Liver (tissue), 3 donors: ENCODE measurements at regions not wholly inside any gene's neighbourhood (a gene's known extent, or its start where the extent isn't known, plus 50 kb on each side); places are given as distances from the start of the nearest gene placed in this dataset.

Experiments used
- EGR1 ChIP-seq, 2 donors: IDR thresholded peaks; 2 replicates each; pipeline ENCODE4 v1.6.1; 2016 to 2018; ENCODE audit warnings: antibody characterized with exemption in 2 of 2, low read depth in 2 of 2
- FOXA1 ChIP-seq: IDR thresholded peaks from 2 replicates; pipeline ENCODE4 v1.6.1; 2016; ENCODE audit warnings: antibody characterized with exemption
- GABPA ChIP-seq, 2 donors: IDR thresholded peaks in 1 of 2; conservative IDR thresholded peaks in 1 of 2; 2 replicates each; pipeline ENCODE4 v1.6.1; 2016; ENCODE audit warnings: antibody characterized with exemption in 2 of 2, mild to moderate bottlenecking in 1 of 2, moderate library complexity in 1 of 2
- HNF4G ChIP-seq: IDR thresholded peaks from 2 replicates; pipeline ENCODE4 v1.6.1; 2016; ENCODE audit warnings: antibody characterized with exemption
- NR2F2 ChIP-seq: IDR thresholded peaks from 2 replicates; pipeline ENCODE4 v1.6.1; 2016; ENCODE audit warnings: antibody characterized with exemption
- RAD21 ChIP-seq, 2 donors: IDR thresholded peaks; 2 replicates each; pipeline ENCODE4 v1.6.1; 2016; ENCODE audit warnings: antibody characterized with exemption in 2 of 2, mild to moderate bottlenecking in 2 of 2
- RXRA ChIP-seq, 2 donors: IDR thresholded peaks; 2 replicates each; pipeline ENCODE4 v1.6.1; 2017 to 2018; ENCODE audit warnings: antibody characterized with exemption in 2 of 2, mild to moderate bottlenecking in 1 of 2
- TAF1 ChIP-seq: conservative IDR thresholded peaks from 2 replicates; pipeline ENCODE4 v1.6.1; 2016; ENCODE audit warnings: antibody characterized with exemption, mild to moderate bottlenecking
- YY1 ChIP-seq: IDR thresholded peaks from 2 replicates; pipeline ENCODE4 v1.6.1; 2016; ENCODE audit warnings: antibody characterized with exemption, mild to moderate bottlenecking
- TF ChIP-seq, protein P1 (sequence below): fragments of 150-350 bp; IDR thresholded peaks from 2 replicates; pipeline ENCODE4 v1.5.1; 2017; ENCODE audit warnings: improper control_type of control experiment, low read depth, low read length; ENCODE audit not compliant: missing input control
- TF ChIP-seq, protein P2 (sequence below): IDR thresholded peaks from 2 replicates; pipeline ENCODE4 v1.6.1; 2016; ENCODE audit warnings: antibody characterized with exemption, mild to moderate bottlenecking
- TF ChIP-seq, protein P3 (sequence below): IDR thresholded peaks from 2 replicates; pipeline ENCODE4 v1.6.1; 2016; ENCODE audit warnings: antibody characterized with exemption
- donor health status: healthy.
- donor health status: healthy.

DNA sequence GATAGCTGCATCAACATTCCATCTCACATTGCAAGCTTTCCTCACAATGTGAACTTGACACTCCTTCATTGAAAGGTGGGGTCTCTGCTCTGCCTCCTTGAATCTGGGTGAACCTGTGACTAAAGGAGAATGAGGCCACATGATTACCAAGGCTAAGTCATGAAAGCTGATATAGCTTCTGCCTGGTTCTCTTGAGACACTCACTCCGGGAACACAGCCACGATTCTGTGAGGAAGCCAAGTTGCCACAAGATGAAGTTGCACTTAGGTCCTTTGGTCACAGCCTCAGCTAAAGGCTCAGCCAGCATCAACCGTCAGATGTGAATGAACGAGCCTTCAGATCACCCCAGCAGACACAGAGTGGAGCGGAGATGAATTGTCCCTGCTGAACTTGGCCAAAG, 94.7 kb upstream of the FAM136A start:
- no peak for TF ChIP-seq TAF1
- no peak for TF ChIP-seq YY1
- TF ChIP-seq, protein P1, sequence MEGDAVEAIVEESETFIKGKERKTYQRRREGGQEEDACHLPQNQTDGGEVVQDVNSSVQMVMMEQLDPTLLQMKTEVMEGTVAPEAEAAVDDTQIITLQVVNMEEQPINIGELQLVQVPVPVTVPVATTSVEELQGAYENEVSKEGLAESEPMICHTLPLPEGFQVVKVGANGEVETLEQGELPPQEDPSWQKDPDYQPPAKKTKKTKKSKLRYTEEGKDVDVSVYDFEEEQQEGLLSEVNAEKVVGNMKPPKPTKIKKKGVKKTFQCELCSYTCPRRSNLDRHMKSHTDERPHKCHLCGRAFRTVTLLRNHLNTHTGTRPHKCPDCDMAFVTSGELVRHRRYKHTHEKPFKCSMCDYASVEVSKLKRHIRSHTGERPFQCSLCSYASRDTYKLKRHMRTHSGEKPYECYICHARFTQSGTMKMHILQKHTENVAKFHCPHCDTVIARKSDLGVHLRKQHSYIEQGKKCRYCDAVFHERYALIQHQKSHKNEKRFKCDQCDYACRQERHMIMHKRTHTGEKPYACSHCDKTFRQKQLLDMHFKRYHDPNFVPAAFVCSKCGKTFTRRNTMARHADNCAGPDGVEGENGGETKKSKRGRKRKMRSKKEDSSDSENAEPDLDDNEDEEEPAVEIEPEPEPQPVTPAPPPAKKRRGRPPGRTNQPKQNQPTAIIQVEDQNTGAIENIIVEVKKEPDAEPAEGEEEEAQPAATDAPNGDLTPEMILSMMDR = no peak
- no peak for TF ChIP-seq RAD21 (IDR thresholded peaks at IDR 0.05)
- TF ChIP-seq, protein P2, sequence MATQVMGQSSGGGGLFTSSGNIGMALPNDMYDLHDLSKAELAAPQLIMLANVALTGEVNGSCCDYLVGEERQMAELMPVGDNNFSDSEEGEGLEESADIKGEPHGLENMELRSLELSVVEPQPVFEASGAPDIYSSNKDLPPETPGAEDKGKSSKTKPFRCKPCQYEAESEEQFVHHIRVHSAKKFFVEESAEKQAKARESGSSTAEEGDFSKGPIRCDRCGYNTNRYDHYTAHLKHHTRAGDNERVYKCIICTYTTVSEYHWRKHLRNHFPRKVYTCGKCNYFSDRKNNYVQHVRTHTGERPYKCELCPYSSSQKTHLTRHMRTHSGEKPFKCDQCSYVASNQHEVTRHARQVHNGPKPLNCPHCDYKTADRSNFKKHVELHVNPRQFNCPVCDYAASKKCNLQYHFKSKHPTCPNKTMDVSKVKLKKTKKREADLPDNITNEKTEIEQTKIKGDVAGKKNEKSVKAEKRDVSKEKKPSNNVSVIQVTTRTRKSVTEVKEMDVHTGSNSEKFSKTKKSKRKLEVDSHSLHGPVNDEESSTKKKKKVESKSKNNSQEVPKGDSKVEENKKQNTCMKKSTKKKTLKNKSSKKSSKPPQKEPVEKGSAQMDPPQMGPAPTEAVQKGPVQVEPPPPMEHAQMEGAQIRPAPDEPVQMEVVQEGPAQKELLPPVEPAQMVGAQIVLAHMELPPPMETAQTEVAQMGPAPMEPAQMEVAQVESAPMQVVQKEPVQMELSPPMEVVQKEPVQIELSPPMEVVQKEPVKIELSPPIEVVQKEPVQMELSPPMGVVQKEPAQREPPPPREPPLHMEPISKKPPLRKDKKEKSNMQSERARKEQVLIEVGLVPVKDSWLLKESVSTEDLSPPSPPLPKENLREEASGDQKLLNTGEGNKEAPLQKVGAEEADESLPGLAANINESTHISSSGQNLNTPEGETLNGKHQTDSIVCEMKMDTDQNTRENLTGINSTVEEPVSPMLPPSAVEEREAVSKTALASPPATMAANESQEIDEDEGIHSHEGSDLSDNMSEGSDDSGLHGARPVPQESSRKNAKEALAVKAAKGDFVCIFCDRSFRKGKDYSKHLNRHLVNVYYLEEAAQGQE = no peak
- TF ChIP-seq GABPA (IDR thresholded peaks at IDR 0.05 in 1 of 2, conservative IDR thresholded peaks at IDR 0.05 in 1 of 2) = no peak
- TF ChIP-seq HNF4G = no peak
- no peak for TF ChIP-seq FOXA1
- no peak for TF ChIP-seq NR2F2
- TF ChIP-seq, protein P3, sequence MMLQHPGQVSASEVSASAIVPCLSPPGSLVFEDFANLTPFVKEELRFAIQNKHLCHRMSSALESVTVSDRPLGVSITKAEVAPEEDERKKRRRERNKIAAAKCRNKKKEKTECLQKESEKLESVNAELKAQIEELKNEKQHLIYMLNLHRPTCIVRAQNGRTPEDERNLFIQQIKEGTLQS = no peak
- TF ChIP-seq RXRA (IDR thresholded peaks at IDR 0.05) = no peak
- TF ChIP-seq EGR1 (IDR thresholded peaks at IDR 0.05; ENCODE audit: low read depth in 2 of 2) = no peak
